PC-9 (cell line): ENCODE measurements at regions not wholly inside any gene's neighbourhood (a gene's known extent, or its start where the extent isn't known, plus 50 kb on each side); places are given as distances from the start of the nearest gene placed in this dataset.

Experiments used
- EZH2 ChIP-seq: fragments of 200-600 bp; sonication (generic); IDR thresholded peaks from 2 replicates; pipeline ENCODE4 v1.8.0; 2017; ENCODE audit warnings: antibody characterized with exemption, low read depth
- TF ChIP-seq, protein P1 (sequence below): fragments of 200-600 bp; sonication (generic); conservative IDR thresholded peaks from 2 replicates; pipeline ENCODE4 v1.6.1; 2017; ENCODE audit warnings: mixed run types, antibody characterized with exemption, mild to moderate bottlenecking, moderate library complexity

DNA sequence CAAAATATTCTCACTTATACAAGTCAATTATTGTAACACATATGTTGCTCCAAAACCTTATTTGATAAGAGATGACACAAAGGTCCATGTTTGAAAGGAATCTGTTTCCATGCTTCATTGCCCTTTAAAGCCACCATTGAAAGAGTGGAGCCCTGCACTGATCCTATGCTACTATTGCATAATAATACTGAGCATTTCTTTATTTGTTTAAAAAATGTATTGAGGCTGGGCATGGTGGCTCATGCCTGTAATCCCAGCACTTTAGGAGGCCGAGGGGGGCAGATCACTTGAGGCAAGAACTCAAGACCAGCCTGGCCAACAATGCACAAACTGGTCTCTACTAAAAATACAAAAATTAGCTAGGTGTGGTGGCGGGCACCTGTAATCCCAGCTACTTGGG lies 178.8 kb upstream of the STARD13 start:
- TF ChIP-seq, protein P1, sequence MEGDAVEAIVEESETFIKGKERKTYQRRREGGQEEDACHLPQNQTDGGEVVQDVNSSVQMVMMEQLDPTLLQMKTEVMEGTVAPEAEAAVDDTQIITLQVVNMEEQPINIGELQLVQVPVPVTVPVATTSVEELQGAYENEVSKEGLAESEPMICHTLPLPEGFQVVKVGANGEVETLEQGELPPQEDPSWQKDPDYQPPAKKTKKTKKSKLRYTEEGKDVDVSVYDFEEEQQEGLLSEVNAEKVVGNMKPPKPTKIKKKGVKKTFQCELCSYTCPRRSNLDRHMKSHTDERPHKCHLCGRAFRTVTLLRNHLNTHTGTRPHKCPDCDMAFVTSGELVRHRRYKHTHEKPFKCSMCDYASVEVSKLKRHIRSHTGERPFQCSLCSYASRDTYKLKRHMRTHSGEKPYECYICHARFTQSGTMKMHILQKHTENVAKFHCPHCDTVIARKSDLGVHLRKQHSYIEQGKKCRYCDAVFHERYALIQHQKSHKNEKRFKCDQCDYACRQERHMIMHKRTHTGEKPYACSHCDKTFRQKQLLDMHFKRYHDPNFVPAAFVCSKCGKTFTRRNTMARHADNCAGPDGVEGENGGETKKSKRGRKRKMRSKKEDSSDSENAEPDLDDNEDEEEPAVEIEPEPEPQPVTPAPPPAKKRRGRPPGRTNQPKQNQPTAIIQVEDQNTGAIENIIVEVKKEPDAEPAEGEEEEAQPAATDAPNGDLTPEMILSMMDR = no peak
- no peak for TF ChIP-seq EZH2
